NK-92 (cell line): ENCODE measurements at regions not wholly inside any gene's neighbourhood (a gene's known extent, or its start where the extent isn't known, plus 50 kb on each side); places are given as distances from the start of the nearest gene placed in this dataset.
"Not testable (repeated sequence)": the region's sequence is repeated elsewhere in the genome, so short reads cannot be mapped to it uniquely, and the experiment has no call there.

ENCODE experiments used
- DNase-seq: peaks from one replicate; lab custom pipeline; 2025; ENCODE audit not compliant: unreplicated experiment; lab: John Stamatoyannopoulos, UW

DNA sequence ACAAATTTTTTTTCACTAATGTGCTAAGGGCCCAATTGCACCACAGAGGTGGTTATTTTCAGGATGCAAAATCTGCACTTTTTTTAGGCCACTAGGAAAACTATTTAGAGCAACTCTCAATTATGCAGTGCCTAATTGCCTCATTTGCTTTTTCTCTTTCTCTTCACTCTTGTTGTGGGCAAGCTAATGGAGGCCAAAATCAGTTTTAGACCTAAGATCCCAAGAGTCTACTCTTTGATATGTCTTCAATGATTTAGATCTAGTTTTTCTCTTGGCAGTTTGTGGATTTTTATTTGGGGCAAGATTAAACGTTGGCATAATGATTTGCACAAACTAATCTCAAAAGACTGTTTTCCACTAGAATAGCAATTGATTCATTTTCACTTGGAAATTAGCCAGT lies 1996.9 kb downstream of the LRRC4C start:
- DNase-seq: no peak

DNA sequence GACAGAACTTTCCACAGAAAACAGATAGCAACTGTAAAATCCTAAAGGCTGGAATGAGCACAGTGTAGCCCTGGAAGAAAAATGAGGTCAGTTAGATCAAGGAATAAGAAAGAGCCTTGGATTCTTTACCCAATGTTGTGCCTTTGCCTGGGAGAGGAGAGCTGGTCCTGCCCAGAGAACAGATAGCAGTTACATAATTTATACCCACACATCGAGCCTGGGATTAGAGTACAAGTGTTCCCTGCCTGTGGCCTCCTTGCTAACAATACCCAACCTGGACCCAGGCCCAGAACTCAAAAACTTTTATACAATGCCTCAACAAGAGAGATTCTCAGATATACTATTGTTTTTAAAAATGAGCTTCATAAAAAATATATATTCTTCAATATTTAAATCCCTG lies 1998.4 kb downstream of the LRRC4C start:
- no peak for DNase-seq

DNA sequence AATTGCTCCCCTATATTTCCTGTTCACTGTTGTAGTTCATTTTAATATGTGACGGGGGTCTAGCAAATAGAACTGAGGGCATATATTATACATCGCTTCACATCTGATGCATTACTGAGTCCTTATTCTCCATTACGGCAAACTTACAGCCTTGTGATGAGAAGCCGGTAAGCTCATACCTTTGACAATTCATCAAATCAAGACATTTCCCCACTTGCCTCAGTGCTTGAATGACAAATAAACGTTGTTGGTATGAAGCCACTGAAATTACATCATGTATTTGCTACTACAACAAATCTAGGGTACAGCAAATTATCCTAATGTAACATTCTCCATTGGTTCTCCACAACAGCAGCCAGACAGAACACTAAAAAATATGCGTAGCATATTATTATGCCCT lies 1999.8 kb downstream of the LRRC4C start:
- no peak for DNase-seq

DNA sequence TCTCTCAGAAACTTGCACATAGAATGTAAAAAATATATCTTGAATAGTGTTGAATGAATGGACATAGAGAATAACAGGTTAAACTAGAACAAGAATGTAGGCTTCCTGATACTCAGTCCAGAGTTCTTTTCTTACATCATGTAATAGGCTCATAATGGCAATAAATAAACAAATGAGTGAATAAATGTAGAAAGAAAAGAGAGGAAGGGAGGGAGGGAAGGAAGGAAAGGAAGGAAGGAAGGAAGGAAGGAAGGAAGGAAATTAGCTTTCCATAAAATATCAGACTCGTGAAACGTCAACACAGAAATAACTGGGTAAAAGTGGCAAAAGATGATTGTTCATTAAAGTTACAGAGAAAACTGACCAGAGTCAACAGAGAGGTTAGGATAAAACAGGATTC lies 2001.0 kb downstream of the LRRC4C start:
- DNase-seq: no peak

DNA sequence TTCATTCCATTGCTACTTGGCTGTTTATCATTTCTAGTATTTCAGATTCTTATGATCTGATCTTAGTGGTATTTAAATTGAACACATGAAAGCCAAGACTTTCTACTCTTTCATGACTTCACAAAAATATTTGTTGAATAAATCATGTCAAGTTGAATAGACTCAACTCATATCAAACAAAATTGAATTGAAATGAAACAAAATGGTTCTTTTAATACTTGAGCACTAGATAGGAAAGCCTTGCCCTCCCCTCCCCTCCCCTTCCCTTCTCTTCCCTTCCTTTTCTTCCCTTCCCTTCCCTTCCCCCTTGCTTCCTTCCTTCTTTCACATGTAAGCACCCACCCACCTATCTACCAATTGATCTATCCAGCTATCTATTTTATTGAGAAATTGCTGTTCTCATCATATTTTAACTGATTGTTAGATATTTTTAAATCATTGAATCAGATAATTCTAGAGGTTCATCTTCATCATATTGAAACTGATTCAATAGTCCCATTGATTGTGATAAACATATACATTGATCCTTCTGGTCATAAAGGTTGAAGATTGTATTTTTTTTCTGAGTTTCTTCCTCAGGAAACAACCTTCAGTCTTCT lies 2015.9 kb downstream of the LRRC4C start:
- DNase-seq: no peak

DNA sequence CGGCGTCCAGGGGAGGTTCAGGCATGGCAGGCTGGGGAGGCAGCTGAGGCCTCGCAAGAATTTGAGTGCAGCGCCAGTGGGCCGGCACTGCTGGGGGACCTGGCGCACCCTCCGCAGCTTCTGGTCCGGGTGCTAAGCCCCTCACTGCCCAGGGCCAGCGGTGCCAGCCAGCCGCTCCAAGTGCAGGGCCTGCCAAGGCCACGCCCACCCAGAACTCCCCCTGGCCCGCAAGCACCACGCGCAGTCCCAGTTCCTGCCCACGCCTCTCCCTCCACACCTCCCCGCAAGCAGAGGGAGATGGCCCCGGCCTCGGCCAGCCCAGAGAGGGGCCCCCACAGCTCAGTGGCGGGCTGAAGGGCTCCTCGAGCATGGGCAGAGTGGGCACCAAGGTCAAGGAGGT lies 2017.3 kb downstream of the LRRC4C start:
- DNase-seq: no peak

DNA sequence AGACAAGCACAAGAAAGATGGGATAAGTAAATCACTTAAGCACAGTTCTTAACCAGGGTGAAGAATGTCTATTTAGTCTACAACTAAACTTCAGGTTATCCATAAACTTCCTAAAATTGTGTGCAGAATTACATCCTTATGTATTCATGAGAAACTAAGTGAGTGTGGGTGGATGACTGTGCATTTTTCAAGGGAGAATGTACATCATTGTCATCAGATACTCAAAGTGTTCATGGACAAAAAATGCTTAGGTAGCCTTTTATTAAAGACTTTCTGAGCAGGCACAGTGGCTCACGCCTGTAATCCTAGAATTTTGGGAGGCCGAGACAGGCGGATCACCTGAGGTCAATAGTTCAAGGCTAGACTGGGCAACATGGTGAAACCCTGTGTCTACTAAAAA lies 2023.8 kb downstream of the LRRC4C start:
- no peak for DNase-seq

DNA sequence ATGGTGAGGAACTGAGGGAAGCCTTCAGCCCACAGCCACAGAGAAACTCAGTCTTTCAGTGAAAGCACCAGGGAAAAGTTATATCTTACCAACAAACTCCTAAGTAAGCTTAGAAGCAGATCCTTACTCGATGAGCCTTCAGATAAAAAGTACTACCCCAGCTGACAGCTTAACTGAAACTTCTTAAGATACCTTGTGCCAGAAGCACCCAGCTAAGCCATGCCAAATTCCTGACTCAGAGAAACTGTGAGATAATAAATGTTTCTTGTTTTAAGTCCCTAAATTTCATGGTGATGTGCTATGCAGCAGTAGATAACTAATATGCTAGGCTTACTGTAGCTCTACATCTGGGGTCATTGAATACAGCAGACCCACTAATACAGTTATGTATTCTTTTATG lies 2025.0 kb downstream of the LRRC4C start:
- DNase-seq: no peak

DNA sequence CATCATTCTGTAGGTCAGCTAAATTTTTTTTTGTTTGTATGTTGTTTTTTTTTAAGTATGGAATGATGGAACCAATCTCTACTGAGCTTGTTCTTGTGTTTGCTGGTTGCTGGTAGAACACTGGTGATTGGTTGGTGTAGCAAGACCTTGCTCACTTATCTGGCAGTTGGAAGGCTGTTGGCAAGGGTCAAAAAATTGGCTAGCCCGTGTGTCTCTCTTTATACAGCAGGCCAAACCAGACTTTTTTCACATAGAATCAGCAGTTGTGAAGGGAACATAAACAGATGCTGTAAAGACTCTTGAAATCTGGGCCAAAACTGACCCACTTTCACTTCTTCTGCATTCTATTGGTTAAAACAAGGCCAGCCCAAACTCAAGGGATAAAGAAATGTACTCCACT lies 2026.5 kb downstream of the LRRC4C start:
- no peak for DNase-seq

DNA sequence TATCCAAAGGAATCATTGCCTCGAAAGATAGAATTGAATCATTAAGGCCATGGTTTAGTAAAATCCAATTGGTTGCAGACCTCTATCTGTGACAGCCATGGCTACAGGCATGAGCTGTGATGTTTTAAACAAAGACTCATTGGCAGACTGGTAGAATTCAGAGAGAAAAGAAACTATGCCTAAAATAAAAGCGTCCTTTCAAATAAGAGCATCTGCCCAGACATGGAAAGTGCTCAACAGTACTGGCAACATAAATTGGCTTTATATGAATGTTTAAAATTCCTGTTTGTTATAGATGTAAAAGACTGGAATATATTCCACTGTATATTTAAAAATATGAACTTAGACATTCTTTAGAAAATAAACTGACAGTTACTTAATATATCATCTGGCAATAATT lies 2034.2 kb downstream of the LRRC4C start:
- no peak for DNase-seq

DNA sequence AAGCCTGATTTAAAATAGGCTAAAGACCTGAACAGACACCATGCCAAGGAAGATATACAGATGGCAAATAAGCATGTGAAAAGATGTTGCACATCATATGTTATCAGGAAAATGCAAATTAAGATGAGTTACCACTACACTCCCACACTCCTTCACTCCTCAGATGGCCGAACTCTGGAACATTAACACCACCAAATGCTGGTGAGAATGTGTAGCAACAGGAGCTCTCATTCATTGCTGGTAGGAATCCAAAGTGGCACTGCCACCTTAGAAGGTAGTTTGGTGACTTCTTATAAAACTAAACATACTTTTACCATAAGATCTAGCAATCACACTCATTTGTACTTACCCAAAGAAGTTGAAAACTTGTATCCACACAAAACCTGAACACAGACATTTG lies 2047.3 kb downstream of the LRRC4C start:
- DNase-seq: no peak

DNA sequence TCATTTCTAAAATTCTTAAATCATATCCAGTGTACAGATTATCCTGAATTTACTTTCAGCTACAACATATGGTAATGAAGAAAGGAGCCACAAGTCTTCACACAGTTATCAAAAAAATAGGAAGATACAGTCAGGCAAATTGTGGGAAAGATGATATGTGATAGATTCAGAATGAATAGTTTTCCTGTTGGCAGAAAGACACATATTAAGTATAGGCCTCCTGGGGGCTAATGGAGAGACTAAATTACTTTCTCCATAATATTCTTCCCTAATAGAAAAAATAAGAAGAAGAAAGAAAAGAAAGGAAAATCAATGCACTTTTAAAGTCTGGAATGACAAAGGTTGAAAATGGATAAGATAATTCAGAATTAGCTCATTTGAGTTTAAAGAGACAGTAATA lies 2073.5 kb downstream of the LRRC4C start:
- no peak for DNase-seq

DNA sequence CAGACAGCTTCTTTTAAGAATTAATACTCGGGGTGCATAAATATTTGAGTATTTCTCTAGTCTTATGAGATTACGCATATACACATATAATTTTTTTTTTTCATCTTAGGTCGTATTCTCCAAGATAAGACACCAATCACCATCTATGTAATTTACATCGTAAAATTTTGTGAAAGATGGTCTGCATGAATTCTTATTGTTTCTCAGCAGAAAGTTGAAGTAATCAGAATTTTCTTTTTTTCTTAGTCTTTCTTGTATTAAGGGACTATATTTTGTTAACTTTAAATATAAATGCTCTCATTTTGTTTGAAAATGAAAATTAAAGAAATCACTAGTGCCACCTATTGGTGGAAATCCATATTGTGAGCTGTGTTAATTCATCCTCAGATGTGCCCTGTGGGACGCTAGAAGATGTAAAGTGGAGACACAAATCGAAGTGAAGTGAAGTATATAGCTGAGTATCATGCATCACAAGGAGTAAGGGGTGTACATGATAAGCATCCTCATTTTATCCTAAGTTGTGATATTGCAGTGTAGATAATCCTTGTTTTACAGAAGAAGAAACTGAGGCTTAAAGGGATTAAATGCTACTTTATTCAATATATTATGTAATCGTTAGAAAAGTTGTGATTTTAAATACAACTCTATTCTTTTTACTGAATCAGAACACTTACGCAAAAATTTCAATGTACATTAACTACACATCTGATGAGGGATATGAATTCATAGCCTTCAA lies 2084.3 kb downstream of the LRRC4C start:
- DNase-seq: no peak

DNA sequence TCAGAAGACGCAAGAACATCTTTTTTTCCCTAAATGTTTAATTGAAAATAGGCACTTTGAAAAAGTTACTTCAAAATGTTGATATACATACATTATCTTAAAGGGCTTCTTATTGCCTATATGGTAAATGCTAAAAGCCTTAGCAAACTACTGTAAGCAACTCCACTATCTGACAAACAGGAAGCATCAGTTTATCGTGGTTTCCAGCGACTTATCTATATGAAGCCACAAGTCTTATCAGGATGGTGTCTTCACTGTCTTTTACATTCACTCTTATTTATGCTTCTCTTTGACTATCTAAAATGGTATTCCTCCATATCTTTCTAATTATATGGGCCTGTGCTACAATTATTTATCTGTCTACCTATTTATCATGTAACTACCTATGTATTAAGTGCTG lies 2091.9 kb downstream of the LRRC4C start:
- no peak for DNase-seq

DNA sequence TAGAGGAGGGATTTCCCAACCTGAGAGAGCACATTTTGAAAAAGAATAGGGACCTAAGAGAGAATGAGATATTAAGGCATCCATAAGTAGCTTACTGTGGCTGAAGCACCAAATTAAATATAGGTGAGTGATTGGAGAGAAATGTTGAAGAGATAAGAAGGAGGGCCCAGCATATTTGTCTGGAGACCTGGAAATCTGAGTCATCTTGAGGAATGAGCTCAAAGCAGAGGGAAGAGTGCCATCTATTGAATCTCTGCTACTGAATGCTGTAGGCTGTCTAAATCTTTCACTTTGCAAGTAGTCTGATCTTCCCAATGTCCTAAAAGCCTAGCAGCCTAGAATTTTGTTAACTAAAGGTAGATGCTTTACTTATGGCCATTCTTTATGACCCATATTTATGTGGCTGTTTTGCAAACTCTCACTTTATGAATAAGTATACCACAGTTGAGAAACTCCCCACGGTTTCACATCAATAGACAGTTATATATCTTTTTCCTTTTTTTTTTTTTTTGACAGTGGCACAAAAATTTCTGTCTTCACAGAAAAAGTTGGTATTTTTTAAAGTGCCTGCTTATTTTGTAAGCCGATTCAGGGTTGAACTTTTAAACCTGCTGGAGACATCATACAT lies 2093.5 kb downstream of the LRRC4C start:
- DNase-seq: no peak

DNA sequence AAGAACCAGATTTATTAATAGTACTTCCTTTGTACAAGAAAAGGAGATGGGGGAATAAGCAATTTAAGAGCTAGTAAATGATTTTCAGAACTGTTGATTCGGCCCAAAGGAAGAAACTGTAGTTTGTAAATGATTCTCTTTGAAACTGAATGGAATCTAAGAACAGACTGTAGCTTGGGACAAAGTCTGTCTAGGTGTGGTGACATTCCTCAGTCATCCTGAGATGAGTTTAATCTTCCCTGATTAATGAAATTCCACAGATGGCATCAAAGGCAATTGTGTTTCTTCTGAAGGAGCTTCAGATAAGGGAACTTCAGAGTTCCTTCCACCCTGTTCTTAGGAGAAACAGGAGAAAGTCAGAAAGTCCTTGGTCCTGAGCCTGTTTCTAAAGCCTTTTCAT lies 2095.9 kb downstream of the LRRC4C start:
- no peak for DNase-seq

DNA sequence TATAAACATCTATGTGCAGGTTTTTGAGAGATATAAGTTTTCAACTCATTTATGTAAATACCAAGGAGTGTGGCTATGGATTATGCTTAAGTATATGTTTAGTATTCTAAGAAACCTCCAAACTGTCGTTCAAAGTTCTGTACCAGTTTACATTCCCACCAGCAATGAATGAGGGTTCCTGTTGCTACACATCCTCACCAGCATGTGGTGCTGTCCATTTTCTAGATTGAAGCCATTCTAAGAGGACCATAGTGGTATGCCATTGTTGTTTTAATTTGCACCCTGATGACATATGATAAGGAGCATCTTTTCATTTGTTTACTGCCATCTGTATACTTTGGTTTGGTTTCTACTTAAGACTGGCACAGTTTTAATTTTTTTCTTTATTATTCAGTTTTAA lies 2097.9 kb downstream of the LRRC4C start:
- no peak for DNase-seq

DNA sequence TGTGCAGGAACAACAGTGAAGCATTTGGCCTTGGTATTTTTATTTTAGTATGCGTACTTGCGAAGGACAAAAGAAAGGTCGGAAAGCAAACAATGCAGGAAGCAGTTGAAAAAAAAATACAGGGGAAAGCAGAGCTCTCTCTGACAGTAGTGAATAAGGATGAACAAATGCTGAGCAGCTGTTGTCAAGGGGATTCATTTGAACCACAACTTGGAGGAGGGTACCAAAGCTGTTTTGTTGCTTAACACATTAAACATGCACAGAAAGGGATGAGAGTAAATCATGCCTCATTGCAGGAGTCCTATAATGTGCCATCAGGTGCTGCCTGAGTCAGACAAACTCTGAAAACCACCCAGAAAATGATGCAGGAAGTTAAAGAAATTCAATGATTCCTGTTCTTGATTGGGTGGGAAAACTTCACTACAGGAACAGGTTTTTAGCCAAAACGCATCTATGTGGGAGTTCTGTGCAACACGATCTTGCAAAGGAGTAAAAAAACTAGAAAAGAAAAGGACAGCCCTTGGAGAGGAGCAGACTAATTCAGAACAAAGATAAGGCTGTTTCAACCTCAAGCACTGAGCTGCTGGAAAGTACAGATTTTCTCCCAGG lies 2113.5 kb downstream of the LRRC4C start:
- DNase-seq: no peak

DNA sequence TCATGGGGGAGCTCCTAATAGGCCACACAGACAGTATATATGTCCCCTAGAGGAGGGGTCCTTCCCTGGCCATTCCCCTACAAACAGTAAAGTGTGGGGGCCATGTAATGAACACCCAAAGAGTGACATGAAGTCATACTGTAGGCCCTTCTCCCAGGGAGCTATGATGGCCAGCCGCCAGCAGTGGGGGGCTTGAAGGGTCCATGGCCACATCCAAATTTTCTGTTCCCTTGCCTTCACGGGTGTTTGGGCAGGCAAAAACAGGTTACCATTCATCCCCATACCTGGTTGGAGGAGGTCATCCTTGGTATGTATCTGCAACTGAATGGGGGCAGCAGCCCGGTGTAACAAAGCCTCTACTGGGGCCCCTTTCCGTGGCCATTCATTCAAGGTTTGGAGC lies 2118.0 kb downstream of the LRRC4C start:
- no peak for DNase-seq

DNA sequence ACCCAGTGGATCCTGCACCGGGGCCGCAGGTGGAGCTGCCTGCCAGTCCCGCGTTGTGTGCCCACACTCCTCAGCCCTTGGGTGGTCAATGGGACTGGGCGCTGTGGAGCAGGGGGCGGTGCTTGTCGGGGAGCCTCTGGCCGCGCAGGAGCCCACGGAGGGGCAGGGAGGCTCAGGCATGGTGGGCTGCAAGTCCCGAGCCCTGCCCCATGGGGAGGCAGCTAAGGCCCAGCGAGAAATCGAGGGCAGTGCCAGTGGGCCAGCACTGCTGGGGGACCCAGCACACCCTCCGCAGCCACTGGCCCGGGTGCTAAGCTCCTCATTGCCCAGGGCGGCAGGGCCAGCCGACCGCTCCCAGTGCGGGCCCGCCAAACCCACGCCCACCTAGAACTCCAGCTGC lies 2126.4 kb downstream of the LRRC4C start:
- DNase-seq: not testable (repeated sequence)

DNA sequence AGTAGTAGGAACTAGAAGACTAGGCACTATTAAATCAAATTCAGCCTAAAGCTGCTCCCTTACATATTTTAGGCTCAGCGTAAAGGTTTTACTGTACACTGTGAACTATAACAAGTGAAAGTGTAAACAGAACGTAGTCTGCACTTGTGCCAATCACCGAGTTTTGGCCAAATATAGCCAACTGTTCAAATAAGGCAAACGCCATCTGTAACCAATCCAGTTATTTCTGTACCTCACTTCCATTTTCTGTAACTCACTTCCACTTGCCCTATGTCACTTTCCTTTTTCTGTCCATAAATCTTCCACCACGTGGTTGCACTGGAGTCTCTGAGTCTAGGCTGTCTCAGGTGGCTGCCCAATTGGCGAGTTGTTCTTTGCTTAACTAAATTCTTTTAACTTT lies 2132.2 kb downstream of the LRRC4C start:
- no peak for DNase-seq

DNA sequence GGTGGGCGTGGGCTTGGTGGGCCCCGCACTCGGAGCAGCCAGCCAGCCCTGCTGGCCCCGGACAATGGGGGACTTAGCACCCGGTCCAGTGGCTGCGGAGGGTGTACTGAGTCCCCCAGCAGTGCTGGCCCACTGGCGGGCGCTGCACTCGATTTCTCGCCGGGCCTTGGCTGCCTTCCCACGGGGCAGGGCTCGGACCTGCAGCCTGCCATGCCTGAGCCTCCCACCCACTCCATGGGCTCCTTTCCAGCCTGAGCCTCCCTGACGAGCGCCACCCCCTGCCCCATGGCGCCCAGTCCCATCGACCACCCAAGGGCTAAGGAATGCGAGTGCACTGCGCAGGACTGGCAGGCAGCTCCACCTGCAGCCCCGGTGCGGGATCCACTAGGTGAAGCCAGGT lies 2147.6 kb downstream of the LRRC4C start:
- not testable (repeated sequence) for DNase-seq
